ENCODE measurements at regions not wholly inside any gene's neighbourhood (a gene's known extent, or its start where the extent isn't known, plus 50 kb on each side); places are given as distances from the start of the nearest gene placed in this dataset.

DNA sequence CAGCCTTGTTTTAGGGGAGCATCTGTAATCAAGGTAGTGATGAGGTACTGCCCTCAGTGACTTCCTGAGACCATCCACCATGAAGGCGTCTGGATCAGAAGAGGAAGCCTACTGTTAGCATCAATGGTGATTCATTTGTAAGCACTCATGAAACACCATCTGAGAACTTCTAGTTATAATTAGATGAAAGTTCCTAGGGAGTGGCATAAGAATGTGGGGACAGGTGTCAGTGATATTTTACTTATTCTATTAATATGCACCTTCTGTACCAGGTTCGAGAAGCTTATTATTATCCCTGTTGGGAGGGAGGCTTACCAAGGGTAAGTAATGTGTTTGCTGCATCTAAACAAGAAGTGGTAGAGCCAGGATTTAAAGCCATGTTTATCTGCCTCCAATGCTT, 295.8 kb upstream of the TBL1XR1 start:
- TF ChIP-seq, protein P1, sequence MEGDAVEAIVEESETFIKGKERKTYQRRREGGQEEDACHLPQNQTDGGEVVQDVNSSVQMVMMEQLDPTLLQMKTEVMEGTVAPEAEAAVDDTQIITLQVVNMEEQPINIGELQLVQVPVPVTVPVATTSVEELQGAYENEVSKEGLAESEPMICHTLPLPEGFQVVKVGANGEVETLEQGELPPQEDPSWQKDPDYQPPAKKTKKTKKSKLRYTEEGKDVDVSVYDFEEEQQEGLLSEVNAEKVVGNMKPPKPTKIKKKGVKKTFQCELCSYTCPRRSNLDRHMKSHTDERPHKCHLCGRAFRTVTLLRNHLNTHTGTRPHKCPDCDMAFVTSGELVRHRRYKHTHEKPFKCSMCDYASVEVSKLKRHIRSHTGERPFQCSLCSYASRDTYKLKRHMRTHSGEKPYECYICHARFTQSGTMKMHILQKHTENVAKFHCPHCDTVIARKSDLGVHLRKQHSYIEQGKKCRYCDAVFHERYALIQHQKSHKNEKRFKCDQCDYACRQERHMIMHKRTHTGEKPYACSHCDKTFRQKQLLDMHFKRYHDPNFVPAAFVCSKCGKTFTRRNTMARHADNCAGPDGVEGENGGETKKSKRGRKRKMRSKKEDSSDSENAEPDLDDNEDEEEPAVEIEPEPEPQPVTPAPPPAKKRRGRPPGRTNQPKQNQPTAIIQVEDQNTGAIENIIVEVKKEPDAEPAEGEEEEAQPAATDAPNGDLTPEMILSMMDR (IDR thresholded peaks at IDR 0.05) = no peak
- no peak for TF ChIP-seq POLR2AphosphoS5 (IDR thresholded peaks at IDR 0.05)
